Body of pancreas (tissue), 4 donors: ENCODE measurements at regions not wholly inside any gene's neighbourhood (a gene's known extent, or its start where the extent isn't known, plus 50 kb on each side); places are given as distances from the start of the nearest gene placed in this dataset.

ENCODE experiments used
- ATAC-seq: fragments of 150-250 bp; one replicate; pipeline ENCODE4 v1.9.1; 2016
- DNase-seq, 4 donors: peaks; one replicate each; pipeline ENCODE4 v3.0.0-alpha.2; 2019
- H3K27ac ChIP-seq, 4 donors: fragments of 200-600 bp; sonication (generic); 1 replicate in 3 of 4; 2 replicates in 1 of 4; pipeline versions ENCODE4 v1.5.1 to v1.6.1; 2016 to 2019; ENCODE audit warnings: mild to moderate bottlenecking in 1 of 4, mixed read lengths in 1 of 4, moderate library complexity in 1 of 4
- H3K27me3 ChIP-seq, 2 donors: fragments of 200-600 bp; sonication (generic); one replicate each; pipeline ENCODE4 v1.6.0; 2016; ENCODE audit warnings: mild to moderate bottlenecking in 1 of 2
- H3K36me3 ChIP-seq, 2 donors: fragments of 200-600 bp; sonication (generic); replicated peaks in 1 of 2; 2 replicates each; pipeline ENCODE4 v1.5.1; 2016; ENCODE audit warnings: low read depth in 2 of 2; ENCODE audit not compliant: insufficient read depth in 1 of 2
- H3K4me1 ChIP-seq: fragments of 200-600 bp; sonication (generic); one replicate; pipeline ENCODE4 v1.6.0; 2016
- H3K4me3 ChIP-seq, 2 donors: fragments of 200-600 bp; sonication (generic); 1 replicate in 1 of 2; 2 replicates in 1 of 2; pipeline ENCODE4 v1.5.1; 2016 to 2019
- H3K9me3 ChIP-seq, 3 donors: fragments of 200-600 bp; sonication (generic); 1 replicate in 2 of 3; 2 replicates in 1 of 3; pipeline ENCODE4 v1.5.1; 2016
- POLR2A ChIP-seq, 3 donors: fragments of 450-650 bp; IDR thresholded peaks; one replicate each; pipeline ENCODE4 v1.6.1; 2016; ENCODE audit warnings: antibody characterized with exemption in 3 of 3, mild to moderate bottlenecking in 2 of 3
- WGBS, 2 donors: methylation state at CpG; one replicate each; pipeline ENCODE4 v1.1.5; 2017; 5-methylcytosine and 5-hydroxymethylcytosine counted together
- intact Hi-C: fragments of 100-400 bp; cut with DNase I; formaldehyde crosslinking; loops from one replicate; pipeline ENCODE4 v1.15.1; 2023
- TF ChIP-seq, protein P1 (sequence below), 7 experiments: fragments of 450-650 bp in 4 of 7; fragments of 200-600 bp in 3 of 7; sonication (generic) in 3 of 7; IDR thresholded peaks; one replicate each; pipeline ENCODE4 v1.5.1; 2016 to 2019; ENCODE audit warnings: antibody characterized with exemption in 7 of 7

DNA sequence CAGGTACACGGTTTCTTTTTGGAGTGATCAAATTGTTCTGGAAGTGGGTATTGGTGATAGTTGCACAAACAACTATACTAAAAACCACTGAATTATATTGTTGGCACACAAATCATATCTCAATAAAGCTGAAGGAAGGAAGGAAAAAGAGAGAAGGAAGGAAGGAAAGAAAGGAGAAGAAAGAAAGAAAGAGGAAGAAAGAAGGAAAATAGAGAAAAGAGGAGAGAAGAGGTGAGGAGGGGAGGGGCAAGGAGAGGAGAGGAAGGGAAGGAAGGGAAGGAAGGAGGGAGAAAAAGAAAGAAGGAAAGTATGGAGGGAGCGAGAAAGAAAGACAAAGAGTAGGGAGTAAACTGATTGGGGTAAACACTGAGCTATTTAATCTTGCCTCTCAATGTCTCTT lies 77.9 kb upstream of the TSC22D2 start:
- TF ChIP-seq, protein P1, sequence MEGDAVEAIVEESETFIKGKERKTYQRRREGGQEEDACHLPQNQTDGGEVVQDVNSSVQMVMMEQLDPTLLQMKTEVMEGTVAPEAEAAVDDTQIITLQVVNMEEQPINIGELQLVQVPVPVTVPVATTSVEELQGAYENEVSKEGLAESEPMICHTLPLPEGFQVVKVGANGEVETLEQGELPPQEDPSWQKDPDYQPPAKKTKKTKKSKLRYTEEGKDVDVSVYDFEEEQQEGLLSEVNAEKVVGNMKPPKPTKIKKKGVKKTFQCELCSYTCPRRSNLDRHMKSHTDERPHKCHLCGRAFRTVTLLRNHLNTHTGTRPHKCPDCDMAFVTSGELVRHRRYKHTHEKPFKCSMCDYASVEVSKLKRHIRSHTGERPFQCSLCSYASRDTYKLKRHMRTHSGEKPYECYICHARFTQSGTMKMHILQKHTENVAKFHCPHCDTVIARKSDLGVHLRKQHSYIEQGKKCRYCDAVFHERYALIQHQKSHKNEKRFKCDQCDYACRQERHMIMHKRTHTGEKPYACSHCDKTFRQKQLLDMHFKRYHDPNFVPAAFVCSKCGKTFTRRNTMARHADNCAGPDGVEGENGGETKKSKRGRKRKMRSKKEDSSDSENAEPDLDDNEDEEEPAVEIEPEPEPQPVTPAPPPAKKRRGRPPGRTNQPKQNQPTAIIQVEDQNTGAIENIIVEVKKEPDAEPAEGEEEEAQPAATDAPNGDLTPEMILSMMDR (IDR thresholded peaks at IDR 0.05) = no peak
- TF ChIP-seq POLR2A (IDR thresholded peaks at IDR 0.05) = no peak
- 59 to 60% methylated on average over 2 of the region's 2 CpGs for WGBS, 2 donors
- Histone ChIP-seq H3K36me3 (no peaks in the 10 kb centered on the region), H3K4me1 (no peaks in the 10 kb centered on the region), H3K27ac (no peak overlapping the region), H3K9me3 (no peaks in the 10 kb centered on the region), H3K27me3 (no peaks in the 10 kb centered on the region), H3K4me3 (no peak overlapping the region)
- no peak for ATAC-seq
- intact Hi-C loops = no loop called here
- DNase-seq = no peak

GRCh38 chr3:150329408-150329807 lies 78.7 kb upstream of the TSC22D2 start:
- TF ChIP-seq POLR2A (IDR thresholded peaks at IDR 0.05) = no peak
- TF ChIP-seq, protein P1 (IDR thresholded peaks at IDR 0.05) = no peak
- no peak for ATAC-seq
- 83 to 100% methylated on average over 1 of the region's 1 CpG for WGBS, 2 donors
- intact Hi-C loops = no loop called here
- no peaks in the 10 kb centered on the region for H3K36me3 ChIP-seq
- no peaks in the 10 kb centered on the region for H3K4me1 ChIP-seq
- no peak overlapping the region for H3K4me3 ChIP-seq
- H3K27ac ChIP-seq = no peak overlapping the region
- no peak for DNase-seq
- H3K9me3 ChIP-seq = no peaks in the 10 kb centered on the region
- H3K27me3 ChIP-seq = no peaks in the 10 kb centered on the region

DNA sequence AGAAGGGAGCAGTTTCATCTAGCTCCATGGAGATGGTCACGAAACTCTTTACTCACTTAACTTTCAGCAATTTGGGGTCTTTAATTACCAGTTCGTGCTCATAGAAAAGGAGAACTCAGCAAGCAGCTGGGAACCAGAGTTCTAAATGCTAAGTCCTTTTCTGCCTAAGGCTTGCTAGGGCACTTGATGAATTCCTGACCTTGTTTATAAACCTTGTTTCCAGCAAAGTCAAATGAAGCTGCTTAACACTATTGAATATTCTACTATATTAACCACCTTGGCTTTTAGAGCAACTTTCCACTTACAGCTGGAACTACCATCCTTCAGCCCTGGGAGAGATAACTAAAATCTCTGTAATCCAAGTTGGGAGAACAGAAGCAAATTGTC lies 79.5 kb upstream of the TSC22D2 start:
- intact Hi-C loops = no loop called here
- H3K27me3 ChIP-seq = no peaks in the 10 kb centered on the region
- no peak for DNase-seq
- 85 to 90% methylated on average over 2 of the region's 2 CpGs for WGBS, 2 donors
- ATAC-seq = no peak
- H3K4me1 ChIP-seq = no peaks in the 10 kb centered on the region
- TF ChIP-seq POLR2A (IDR thresholded peaks at IDR 0.05) = no peak
- TF ChIP-seq, protein P1 (IDR thresholded peaks at IDR 0.05) = no peak
- no peaks in the 10 kb centered on the region for H3K36me3 ChIP-seq
- no peak overlapping the region for H3K27ac ChIP-seq
- no peaks in the 10 kb centered on the region for H3K9me3 ChIP-seq
- no peak overlapping the region for H3K4me3 ChIP-seq

DNA sequence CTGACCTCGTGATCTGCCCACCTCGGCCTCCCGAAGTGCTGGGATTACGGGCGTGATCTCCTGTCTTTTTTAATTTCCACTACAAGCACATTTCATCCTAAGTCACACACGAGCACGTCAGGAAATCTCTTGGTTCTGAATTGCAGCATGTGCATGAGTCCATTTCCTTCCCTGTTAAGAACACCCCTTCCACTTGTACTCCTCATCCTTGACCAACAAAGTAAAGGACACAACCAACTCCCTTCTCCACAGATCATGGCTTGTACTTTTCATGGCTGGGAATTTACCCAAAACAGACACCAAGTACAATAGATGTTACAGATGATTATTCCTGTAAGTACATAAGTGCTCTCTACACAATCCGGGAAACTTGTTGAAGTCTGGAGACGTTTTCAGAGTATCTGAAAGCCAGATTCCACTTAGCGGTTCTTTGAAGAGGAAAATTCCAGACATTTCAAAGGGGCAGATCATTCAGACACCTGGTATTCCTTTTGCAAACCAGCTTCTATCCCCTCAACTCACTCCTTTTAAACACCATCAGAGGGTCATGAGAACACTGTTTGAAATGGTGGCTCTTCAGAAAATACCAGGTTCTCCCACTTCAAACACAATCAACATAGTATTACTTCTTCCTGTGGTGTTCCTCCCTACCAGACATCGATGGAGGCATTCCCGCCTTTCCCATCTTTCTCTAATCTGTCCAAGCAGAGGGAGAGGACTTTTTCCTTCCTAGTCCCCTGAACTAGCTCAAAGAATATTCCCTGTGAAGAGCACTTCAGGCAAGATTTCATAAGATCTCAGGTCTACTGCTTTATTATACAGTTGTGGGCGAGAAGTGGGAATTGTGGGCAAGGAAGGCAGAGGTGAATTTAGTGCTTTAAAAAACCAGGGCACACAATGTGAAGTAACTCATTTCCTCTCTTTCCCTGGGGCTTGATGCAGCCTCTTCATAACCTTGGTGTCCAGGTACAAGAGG lies 80.1 kb upstream of the TSC22D2 start:
- no peaks in the 10 kb centered on the region for H3K9me3 ChIP-seq
- H3K4me1 ChIP-seq = no peaks in the 10 kb centered on the region
- TF ChIP-seq, protein P1 (IDR thresholded peaks at IDR 0.05) = no peak
- no peak for TF ChIP-seq POLR2A (IDR thresholded peaks at IDR 0.05)
- H3K27ac ChIP-seq = no peak overlapping the region
- DNase-seq = no peak
- H3K36me3 ChIP-seq = no peaks in the 10 kb centered on the region
- intact Hi-C loops = no loop called here
- WGBS, 2 donors = 86% methylated on average over 13 of the region's 13 CpGs
- no peak for ATAC-seq
- H3K4me3 ChIP-seq = no peak overlapping the region
- H3K27me3 ChIP-seq = no peaks in the 10 kb centered on the region

DNA sequence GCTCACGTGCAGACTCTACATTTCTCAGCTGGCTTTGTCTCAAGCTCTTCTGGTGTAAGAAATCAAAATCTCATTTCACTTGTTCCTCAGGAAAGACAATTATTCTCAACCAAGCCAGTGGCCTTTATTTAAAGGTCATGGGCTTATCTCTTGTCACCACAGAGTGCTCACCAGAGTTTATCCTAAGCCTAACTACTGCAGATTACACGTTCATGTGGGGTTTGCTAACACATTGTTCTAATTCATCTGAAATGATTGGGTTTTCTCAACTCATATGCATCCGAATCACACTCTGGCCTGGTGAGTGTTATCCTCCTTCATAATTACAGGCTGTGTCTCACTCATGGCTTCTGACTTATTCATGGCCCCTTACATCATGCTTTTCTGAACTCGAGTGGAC lies 83.3 kb upstream of the TSC22D2 start:
- no peak for ATAC-seq
- no peak for TF ChIP-seq POLR2A (IDR thresholded peaks at IDR 0.05)
- WGBS, 2 donors = 78 to 80% methylated on average over 4 of the region's 4 CpGs
- H3K27me3 ChIP-seq = no peaks in the 10 kb centered on the region
- no peaks in the 10 kb centered on the region for H3K9me3 ChIP-seq
- H3K4me1 ChIP-seq = no peaks in the 10 kb centered on the region
- H3K4me3 ChIP-seq = no peak overlapping the region
- no peak overlapping the region for H3K27ac ChIP-seq
- no peak for DNase-seq
- intact Hi-C loops = no loop called here
- no peaks in the 10 kb centered on the region for H3K36me3 ChIP-seq
